H9 (cell line): ENCODE measurements at regions not wholly inside any gene's neighbourhood (a gene's known extent, or its start where the extent isn't known, plus 50 kb on each side); places are given as distances from the start of the nearest gene placed in this dataset.

ENCODE experiments used
- DNase-seq: peaks from one replicate; pipeline ENCODE4 v3.0.0-alpha.2; 2017
- H2AFZ ChIP-seq: one replicate; pipeline ENCODE4 v1.6.1; 2013; ENCODE audit warnings: mild to moderate bottlenecking, low read length, control low read depth, moderate library complexity
- H2AK5ac ChIP-seq: 2 replicates; pipeline ENCODE4 v1.6.1; 2013; ENCODE audit warnings: low read length, control low read depth, mixed read lengths; ENCODE audit not compliant: insufficient read length
- H2BK120ac ChIP-seq: one replicate; pipeline ENCODE4 v1.6.1; 2013; ENCODE audit warnings: low read depth, mild to moderate bottlenecking, low read length, control low read depth, inconsistent platforms; ENCODE audit not compliant: poor library complexity, severe bottlenecking
- H2BK12ac ChIP-seq: 2 replicates; pipeline ENCODE4 v1.6.1; 2013; ENCODE audit warnings: low read length, control low read depth, mixed read lengths, low read depth; ENCODE audit not compliant: insufficient read length
- H2BK15ac ChIP-seq: 2 replicates; pipeline ENCODE4 v1.6.1; 2013; ENCODE audit warnings: low read depth, low read length, control low read depth
- H2BK20ac ChIP-seq: one replicate; pipeline ENCODE4 v1.6.1; 2013; ENCODE audit warnings: low read depth, mild to moderate bottlenecking, low read length, control low read depth, inconsistent platforms; ENCODE audit not compliant: poor library complexity, severe bottlenecking
- H2BK5ac ChIP-seq: 2 replicates; pipeline ENCODE4 v1.6.1; 2013; ENCODE audit warnings: low read length, control low read depth, mixed read lengths; ENCODE audit not compliant: insufficient read length
- H3K14ac ChIP-seq: 2 replicates; pipeline ENCODE4 v1.6.1; 2013; ENCODE audit warnings: low read length, control low read depth; ENCODE audit not compliant: insufficient read depth
- H3K18ac ChIP-seq: 2 replicates; pipeline ENCODE4 v1.6.1; 2013; ENCODE audit warnings: low read depth, mild to moderate bottlenecking, mixed read lengths, low read length, control low read depth; ENCODE audit not compliant: insufficient read length
- H3K23ac ChIP-seq: 2 replicates; pipeline ENCODE4 v1.6.1; 2013; ENCODE audit warnings: low read length, control low read depth, mixed read lengths, low read depth; ENCODE audit not compliant: insufficient read length
- H3K23me2 ChIP-seq: 2 replicates; pipeline ENCODE4 v1.6.1; 2013; ENCODE audit warnings: low read depth, mild to moderate bottlenecking, mixed read lengths, low read length, control low read depth; ENCODE audit not compliant: insufficient read length, poor library complexity, severe bottlenecking
- H3K27ac ChIP-seq: 2 replicates; pipeline ENCODE4 v1.5.1; 2013; ENCODE audit warnings: low read length, control low read depth, mixed read lengths, low read depth; ENCODE audit not compliant: insufficient read length
- H3K27me3 ChIP-seq: 2 replicates; pipeline ENCODE4 v1.6.1; 2013; ENCODE audit warnings: low read length, control low read depth, inconsistent platforms; ENCODE audit not compliant: insufficient read depth
- H3K4ac ChIP-seq: 2 replicates; pipeline ENCODE4 v1.6.1; 2013; ENCODE audit warnings: low read depth, mild to moderate bottlenecking, control low read depth, inconsistent platforms, low read length, moderate library complexity
- H3K4me1 ChIP-seq: 2 replicates; pipeline ENCODE4 v1.6.1; 2013; ENCODE audit warnings: low read length, control low read depth, inconsistent platforms; ENCODE audit not compliant: insufficient read depth
- H3K4me2 ChIP-seq: 2 replicates; pipeline ENCODE4 v1.6.1; 2013; ENCODE audit warnings: low read length, control low read depth, mixed read lengths; ENCODE audit not compliant: insufficient read length, insufficient read depth
- H3K56ac ChIP-seq: 2 replicates; pipeline ENCODE4 v1.6.1; 2013; ENCODE audit warnings: low read depth, mild to moderate bottlenecking, mixed read lengths, low read length, control low read depth; ENCODE audit not compliant: insufficient read length
- H3K79me1 ChIP-seq: 2 replicates; pipeline ENCODE4 v1.6.1; 2013; ENCODE audit warnings: low read depth, mild to moderate bottlenecking, moderate library complexity, low read length, control low read depth, inconsistent platforms; ENCODE audit not compliant: insufficient read depth, poor library complexity, severe bottlenecking
- H3K79me2 ChIP-seq: 2 replicates; pipeline ENCODE4 v1.6.1; 2013; ENCODE audit warnings: low read length, control low read depth, inconsistent platforms; ENCODE audit not compliant: insufficient read depth
- H3K9ac ChIP-seq: 2 replicates; pipeline ENCODE4 v1.6.1; 2013; ENCODE audit warnings: low read length, control low read depth, mixed read lengths; ENCODE audit not compliant: insufficient read length; ENCODE audit errors: extremely low read depth
- H3K9me3 ChIP-seq: one replicate; pipeline ENCODE4 v1.6.1; 2013; ENCODE audit warnings: low read depth, low read length, inconsistent platforms; ENCODE audit not compliant: control insufficient read depth
- H3T11ph ChIP-seq: one replicate; pipeline ENCODE4 v1.6.1; 2013; ENCODE audit warnings: mild to moderate bottlenecking, low read length, control low read depth, inconsistent platforms
- H4K20me1 ChIP-seq: one replicate; pipeline ENCODE4 v1.6.1; 2013; ENCODE audit not compliant: control insufficient read depth, insufficient read length, insufficient read depth
- H4K5ac ChIP-seq: 2 replicates; pipeline ENCODE4 v1.6.1; 2013; ENCODE audit warnings: low read depth, mild to moderate bottlenecking, mixed read lengths, low read length, control low read depth; ENCODE audit not compliant: insufficient read length
- H4K8ac ChIP-seq: replicated peaks from 2 replicates; pipeline ENCODE4 v1.6.1; 2013; ENCODE audit warnings: low read length, control low read depth, mixed read lengths, low read depth; ENCODE audit not compliant: insufficient read length
- H4K91ac ChIP-seq: 2 replicates; pipeline ENCODE4 v1.6.1; 2013; ENCODE audit warnings: low read depth, mild to moderate bottlenecking, moderate library complexity, mixed read lengths, low read length, control low read depth; ENCODE audit not compliant: insufficient read length
- H3K27ac Mint-ChIP-seq, 3 experiments: 2 replicates in 2 of 3; 3 replicates in 1 of 3; pipeline ENCODE4 v1.8.0; 2020 to 2021; ENCODE audit warnings: mixed read lengths in 3 of 3, mild to moderate bottlenecking in 1 of 3, moderate library complexity in 1 of 3
- H3K27me3 Mint-ChIP-seq: 2 replicates; pipeline ENCODE4 v1.8.0; 2021; ENCODE audit warnings: low read depth, mild to moderate bottlenecking, moderate library complexity, mixed read lengths
- H3K36me3 Mint-ChIP-seq, 3 experiments: 2 replicates in 2 of 3; 3 replicates in 1 of 3; pipeline ENCODE4 v1.8.0; 2020 to 2021; ENCODE audit warnings: low read depth in 3 of 3, mixed read lengths in 3 of 3; ENCODE audit not compliant: insufficient read depth in 1 of 3
- H3K4me1 Mint-ChIP-seq, 2 experiments: 2 replicates each; pipeline ENCODE4 v1.8.0; 2020; ENCODE audit warnings: mixed read lengths in 2 of 2
- H3K4me3 Mint-ChIP-seq, 2 experiments: 2 replicates in 1 of 2; 3 replicates in 1 of 2; pipeline ENCODE4 v1.8.0; 2020 to 2021; ENCODE audit warnings: mild to moderate bottlenecking in 2 of 2, mixed read lengths in 2 of 2, moderate library complexity in 1 of 2
- H3K9me3 Mint-ChIP-seq, 2 experiments: 2 replicates in 1 of 2; 3 replicates in 1 of 2; pipeline ENCODE4 v1.8.0; 2020; ENCODE audit warnings: mild to moderate bottlenecking in 2 of 2, mixed read lengths in 2 of 2, moderate library complexity in 1 of 2
- WGBS: extraction: QIAGEN DNeasy Blood & Tissue Kit; methylation state at CpG from one replicate; pipeline ENCODE4 v1.1.7; 2013; ENCODE audit warnings: missing lambda C conversion rate, low lambda C conversion rate, mixed read lengths; ENCODE audit not compliant: insufficient read length; ENCODE audit errors: extremely low coverage; 5-methylcytosine and 5-hydroxymethylcytosine counted together
- TF ChIP-seq, protein P1 (sequence below): fragments of 200-600 bp; sonication (generic); conservative IDR thresholded peaks from 3 replicates; pipeline ENCODE4 v1.8.0; 2021; ENCODE audit warnings: antibody characterized with exemption, mild to moderate bottlenecking

DNA sequence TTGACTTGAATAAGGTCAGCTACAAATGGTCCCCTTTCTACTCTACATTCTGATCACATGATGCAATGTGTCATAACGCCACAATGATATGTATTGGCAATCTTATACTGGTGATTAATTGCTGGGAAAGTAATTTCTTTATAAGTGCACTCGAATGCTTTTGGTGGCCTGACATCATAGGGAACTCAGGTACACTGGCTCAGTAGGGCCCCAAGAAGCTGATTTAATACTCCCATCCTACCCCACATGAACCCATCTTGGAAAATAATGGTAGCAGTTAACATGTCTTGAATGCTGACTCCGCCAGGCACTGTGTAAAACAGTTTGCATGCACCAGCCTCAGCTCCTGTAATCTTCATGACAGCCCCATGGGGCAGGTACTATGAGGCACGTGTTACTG, 186.9 kb downstream of the SNX10 start:
- no peaks in the 10 kb centered on the region for H3K9me3 Mint-ChIP-seq

More for the DNA sequence above, 186.9 kb downstream of the SNX10 start:
- H3K27me3 Mint-ChIP-seq: peaks cover 48% of the 10 kb centered on the region
- H4K20me1 ChIP-seq: no peaks in the 10 kb centered on the region
- no peak overlapping the region for H4K91ac ChIP-seq
- no peak overlapping the region for H3K56ac ChIP-seq
- no peak overlapping the region for H3K23ac ChIP-seq
- H3K4me1 ChIP-seq: peaks cover 3% of the 10 kb centered on the region; the same call in 1 of the 2 replicates
- H3K18ac ChIP-seq: no peak overlapping the region
- H3K9me3 ChIP-seq: no peaks in the 10 kb centered on the region
- no peaks in the 10 kb centered on the region for H3K23me2 ChIP-seq
- no peak overlapping the region for H2BK120ac ChIP-seq
- H3K4ac ChIP-seq: no peak overlapping the region
- no peak overlapping the region for H3T11ph ChIP-seq
- no peak overlapping the region for H3K27ac Mint-ChIP-seq
- WGBS: no CpG with 5 or more reads among the region's 4 CpGs
- H3K36me3 Mint-ChIP-seq: no peaks in the 10 kb centered on the region
- H2AK5ac ChIP-seq: no peak overlapping the region
- no peaks in the 10 kb centered on the region; the same call in 1 of the 2 replicates for H3K27me3 ChIP-seq
- no peak overlapping the region for H3K27ac ChIP-seq
- no peaks in the 10 kb centered on the region for H3K79me2 ChIP-seq
- H3K4me1 Mint-ChIP-seq: peaks cover 13 to 15% of the 10 kb centered on the region in 2 experiments
- H4K8ac ChIP-seq: no peak overlapping the region
- no peak overlapping the region for H3K4me2 ChIP-seq
- H2BK15ac ChIP-seq: no peak overlapping the region
- no peak for DNase-seq
- TF ChIP-seq, protein P1, sequence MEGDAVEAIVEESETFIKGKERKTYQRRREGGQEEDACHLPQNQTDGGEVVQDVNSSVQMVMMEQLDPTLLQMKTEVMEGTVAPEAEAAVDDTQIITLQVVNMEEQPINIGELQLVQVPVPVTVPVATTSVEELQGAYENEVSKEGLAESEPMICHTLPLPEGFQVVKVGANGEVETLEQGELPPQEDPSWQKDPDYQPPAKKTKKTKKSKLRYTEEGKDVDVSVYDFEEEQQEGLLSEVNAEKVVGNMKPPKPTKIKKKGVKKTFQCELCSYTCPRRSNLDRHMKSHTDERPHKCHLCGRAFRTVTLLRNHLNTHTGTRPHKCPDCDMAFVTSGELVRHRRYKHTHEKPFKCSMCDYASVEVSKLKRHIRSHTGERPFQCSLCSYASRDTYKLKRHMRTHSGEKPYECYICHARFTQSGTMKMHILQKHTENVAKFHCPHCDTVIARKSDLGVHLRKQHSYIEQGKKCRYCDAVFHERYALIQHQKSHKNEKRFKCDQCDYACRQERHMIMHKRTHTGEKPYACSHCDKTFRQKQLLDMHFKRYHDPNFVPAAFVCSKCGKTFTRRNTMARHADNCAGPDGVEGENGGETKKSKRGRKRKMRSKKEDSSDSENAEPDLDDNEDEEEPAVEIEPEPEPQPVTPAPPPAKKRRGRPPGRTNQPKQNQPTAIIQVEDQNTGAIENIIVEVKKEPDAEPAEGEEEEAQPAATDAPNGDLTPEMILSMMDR: no peak
- H2AFZ ChIP-seq: no peak overlapping the region
- no peak overlapping the region for H4K5ac ChIP-seq
- H2BK20ac ChIP-seq: no peak overlapping the region
- H2BK5ac ChIP-seq: no peak overlapping the region
- no peak overlapping the region for H3K9ac ChIP-seq
- no peaks in the 10 kb centered on the region for H3K79me1 ChIP-seq
- H2BK12ac ChIP-seq: no peak overlapping the region
- no peak overlapping the region for H3K4me3 Mint-ChIP-seq
- no peak overlapping the region for H3K14ac ChIP-seq
